ENCODE measurements at regions not wholly inside any gene's neighbourhood (a gene's known extent, or its start where the extent isn't known, plus 50 kb on each side); places are given as distances from the start of the nearest gene placed in this dataset.
"Not testable (repeated sequence)": the region's sequence is repeated elsewhere in the genome, so short reads cannot be mapped to it uniquely, and the experiment has no call there.

DNA sequence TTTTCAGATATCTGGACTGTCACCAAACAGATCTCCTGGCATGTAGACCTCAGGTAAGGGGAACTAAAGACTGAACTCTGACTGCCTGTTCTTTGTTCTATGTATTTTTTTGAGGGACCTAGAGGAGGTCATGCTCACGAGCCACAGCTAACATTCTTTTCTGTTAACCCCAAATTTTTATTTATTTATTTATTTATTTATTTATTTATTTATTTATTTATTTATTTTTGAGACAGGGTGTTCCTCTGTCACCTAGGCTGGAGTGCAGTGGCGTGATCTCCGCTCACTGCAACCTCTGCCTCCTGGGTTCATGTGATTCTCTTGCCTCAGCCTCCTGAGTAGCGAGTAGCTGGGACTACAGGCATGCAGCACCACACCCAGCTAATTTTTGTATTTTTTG, 562.0 kb downstream of the NLGN4X start:
- TF ChIP-seq, protein P1, sequence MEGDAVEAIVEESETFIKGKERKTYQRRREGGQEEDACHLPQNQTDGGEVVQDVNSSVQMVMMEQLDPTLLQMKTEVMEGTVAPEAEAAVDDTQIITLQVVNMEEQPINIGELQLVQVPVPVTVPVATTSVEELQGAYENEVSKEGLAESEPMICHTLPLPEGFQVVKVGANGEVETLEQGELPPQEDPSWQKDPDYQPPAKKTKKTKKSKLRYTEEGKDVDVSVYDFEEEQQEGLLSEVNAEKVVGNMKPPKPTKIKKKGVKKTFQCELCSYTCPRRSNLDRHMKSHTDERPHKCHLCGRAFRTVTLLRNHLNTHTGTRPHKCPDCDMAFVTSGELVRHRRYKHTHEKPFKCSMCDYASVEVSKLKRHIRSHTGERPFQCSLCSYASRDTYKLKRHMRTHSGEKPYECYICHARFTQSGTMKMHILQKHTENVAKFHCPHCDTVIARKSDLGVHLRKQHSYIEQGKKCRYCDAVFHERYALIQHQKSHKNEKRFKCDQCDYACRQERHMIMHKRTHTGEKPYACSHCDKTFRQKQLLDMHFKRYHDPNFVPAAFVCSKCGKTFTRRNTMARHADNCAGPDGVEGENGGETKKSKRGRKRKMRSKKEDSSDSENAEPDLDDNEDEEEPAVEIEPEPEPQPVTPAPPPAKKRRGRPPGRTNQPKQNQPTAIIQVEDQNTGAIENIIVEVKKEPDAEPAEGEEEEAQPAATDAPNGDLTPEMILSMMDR (conservative IDR thresholded peaks at IDR 0.05; ENCODE audit: low read depth in 2 of 2): not testable (repeated sequence)
- not testable (repeated sequence) for TF ChIP-seq EZH2 (IDR thresholded peaks at IDR 0.05; ENCODE audit: low read depth, unreplicated experiment); NANOG (IDR thresholded peaks at IDR 0.05; ENCODE audit: borderline replicate concordance); POLR2AphosphoS5 (IDR thresholded peaks at IDR 0.05; ENCODE audit: low read depth); JUNB (IDR thresholded peaks at IDR 0.05; ENCODE audit: unreplicated experiment); EZH2phosphoT487 (IDR thresholded peaks at IDR 0.05; ENCODE audit: unreplicated experiment); STAT1 (IDR thresholded peaks at IDR 0.05; ENCODE audit: unreplicated experiment); CREB1 (CRISPR knock-in tag; IDR thresholded peaks at IDR 0.05; ENCODE audit: low read depth); ZNF114 (CRISPR knock-in tag; IDR thresholded peaks at IDR 0.05); ZNF331 (CRISPR knock-in tag; IDR thresholded peaks at IDR 0.05; ENCODE audit: low read depth)
- TF ChIP-seq, protein P2, sequence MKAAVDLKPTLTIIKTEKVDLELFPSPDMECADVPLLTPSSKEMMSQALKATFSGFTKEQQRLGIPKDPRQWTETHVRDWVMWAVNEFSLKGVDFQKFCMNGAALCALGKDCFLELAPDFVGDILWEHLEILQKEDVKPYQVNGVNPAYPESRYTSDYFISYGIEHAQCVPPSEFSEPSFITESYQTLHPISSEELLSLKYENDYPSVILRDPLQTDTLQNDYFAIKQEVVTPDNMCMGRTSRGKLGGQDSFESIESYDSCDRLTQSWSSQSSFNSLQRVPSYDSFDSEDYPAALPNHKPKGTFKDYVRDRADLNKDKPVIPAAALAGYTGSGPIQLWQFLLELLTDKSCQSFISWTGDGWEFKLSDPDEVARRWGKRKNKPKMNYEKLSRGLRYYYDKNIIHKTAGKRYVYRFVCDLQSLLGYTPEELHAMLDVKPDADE (IDR thresholded peaks at IDR 0.05): not testable (repeated sequence)
- TF ChIP-seq, protein P3, sequence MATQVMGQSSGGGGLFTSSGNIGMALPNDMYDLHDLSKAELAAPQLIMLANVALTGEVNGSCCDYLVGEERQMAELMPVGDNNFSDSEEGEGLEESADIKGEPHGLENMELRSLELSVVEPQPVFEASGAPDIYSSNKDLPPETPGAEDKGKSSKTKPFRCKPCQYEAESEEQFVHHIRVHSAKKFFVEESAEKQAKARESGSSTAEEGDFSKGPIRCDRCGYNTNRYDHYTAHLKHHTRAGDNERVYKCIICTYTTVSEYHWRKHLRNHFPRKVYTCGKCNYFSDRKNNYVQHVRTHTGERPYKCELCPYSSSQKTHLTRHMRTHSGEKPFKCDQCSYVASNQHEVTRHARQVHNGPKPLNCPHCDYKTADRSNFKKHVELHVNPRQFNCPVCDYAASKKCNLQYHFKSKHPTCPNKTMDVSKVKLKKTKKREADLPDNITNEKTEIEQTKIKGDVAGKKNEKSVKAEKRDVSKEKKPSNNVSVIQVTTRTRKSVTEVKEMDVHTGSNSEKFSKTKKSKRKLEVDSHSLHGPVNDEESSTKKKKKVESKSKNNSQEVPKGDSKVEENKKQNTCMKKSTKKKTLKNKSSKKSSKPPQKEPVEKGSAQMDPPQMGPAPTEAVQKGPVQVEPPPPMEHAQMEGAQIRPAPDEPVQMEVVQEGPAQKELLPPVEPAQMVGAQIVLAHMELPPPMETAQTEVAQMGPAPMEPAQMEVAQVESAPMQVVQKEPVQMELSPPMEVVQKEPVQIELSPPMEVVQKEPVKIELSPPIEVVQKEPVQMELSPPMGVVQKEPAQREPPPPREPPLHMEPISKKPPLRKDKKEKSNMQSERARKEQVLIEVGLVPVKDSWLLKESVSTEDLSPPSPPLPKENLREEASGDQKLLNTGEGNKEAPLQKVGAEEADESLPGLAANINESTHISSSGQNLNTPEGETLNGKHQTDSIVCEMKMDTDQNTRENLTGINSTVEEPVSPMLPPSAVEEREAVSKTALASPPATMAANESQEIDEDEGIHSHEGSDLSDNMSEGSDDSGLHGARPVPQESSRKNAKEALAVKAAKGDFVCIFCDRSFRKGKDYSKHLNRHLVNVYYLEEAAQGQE (IDR thresholded peaks at IDR 0.05; ENCODE audit: unreplicated experiment): not testable (repeated sequence)
- TF ChIP-seq, protein P4, sequence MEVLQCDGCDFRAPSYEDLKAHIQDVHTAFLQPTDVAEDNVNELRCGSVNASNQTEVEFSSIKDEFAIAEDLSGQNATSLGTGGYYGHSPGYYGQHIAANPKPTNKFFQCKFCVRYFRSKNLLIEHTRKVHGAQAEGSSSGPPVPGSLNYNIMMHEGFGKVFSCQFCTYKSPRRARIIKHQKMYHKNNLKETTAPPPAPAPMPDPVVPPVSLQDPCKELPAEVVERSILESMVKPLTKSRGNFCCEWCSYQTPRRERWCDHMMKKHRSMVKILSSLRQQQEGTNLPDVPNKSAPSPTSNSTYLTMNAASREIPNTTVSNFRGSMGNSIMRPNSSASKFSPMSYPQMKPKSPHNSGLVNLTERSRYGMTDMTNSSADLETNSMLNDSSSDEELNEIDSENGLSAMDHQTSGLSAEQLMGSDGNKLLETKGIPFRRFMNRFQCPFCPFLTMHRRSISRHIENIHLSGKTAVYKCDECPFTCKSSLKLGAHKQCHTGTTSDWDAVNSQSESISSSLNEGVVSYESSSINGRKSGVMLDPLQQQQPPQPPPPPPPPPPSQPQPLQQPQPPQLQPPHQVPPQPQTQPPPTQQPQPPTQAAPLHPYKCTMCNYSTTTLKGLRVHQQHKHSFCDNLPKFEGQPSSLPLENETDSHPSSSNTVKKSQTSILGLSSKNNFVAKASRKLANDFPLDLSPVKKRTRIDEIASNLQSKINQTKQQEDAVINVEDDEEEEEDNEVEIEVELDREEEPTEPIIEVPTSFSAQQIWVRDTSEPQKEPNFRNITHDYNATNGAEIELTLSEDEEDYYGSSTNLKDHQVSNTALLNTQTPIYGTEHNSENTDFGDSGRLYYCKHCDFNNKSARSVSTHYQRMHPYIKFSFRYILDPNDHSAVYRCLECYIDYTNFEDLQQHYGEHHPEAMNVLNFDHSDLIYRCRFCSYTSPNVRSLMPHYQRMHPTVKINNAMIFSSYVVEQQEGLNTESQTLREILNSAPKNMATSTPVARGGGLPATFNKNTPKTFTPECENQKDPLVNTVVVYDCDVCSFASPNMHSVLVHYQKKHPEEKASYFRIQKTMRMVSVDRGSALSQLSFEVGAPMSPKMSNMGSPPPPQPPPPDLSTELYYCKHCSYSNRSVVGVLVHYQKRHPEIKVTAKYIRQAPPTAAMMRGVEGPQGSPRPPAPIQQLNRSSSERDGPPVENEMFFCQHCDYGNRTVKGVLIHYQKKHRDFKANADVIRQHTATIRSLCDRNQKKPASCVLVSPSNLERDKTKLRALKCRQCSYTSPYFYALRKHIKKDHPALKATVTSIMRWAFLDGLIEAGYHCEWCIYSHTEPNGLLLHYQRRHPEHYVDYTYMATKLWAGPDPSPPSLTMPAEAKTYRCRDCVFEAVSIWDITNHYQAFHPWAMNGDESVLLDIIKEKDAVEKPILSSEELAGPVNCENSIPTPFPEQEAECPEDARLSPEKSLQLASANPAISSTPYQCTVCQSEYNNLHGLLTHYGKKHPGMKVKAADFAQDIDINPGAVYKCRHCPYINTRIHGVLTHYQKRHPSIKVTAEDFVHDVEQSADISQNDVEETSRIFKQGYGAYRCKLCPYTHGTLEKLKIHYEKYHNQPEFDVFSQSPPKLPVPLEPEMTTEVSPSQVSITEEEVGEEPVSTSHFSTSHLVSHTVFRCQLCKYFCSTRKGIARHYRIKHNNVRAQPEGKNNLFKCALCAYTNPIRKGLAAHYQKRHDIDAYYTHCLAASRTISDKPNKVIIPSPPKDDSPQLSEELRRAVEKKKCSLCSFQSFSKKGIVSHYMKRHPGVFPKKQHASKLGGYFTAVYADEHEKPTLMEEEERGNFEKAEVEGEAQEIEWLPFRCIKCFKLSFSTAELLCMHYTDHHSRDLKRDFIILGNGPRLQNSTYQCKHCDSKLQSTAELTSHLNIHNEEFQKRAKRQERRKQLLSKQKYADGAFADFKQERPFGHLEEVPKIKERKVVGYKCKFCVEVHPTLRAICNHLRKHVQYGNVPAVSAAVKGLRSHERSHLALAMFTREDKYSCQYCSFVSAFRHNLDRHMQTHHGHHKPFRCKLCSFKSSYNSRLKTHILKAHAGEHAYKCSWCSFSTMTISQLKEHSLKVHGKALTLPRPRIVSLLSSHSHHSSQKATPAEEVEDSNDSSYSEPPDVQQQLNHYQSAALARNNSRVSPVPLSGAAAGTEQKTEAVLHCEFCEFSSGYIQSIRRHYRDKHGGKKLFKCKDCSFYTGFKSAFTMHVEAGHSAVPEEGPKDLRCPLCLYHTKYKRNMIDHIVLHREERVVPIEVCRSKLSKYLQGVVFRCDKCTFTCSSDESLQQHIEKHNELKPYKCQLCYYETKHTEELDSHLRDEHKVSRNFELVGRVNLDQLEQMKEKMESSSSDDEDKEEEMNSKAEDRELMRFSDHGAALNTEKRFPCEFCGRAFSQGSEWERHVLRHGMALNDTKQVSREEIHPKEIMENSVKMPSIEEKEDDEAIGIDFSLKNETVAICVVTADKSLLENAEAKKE (CRISPR knock-in tag; IDR thresholded peaks at IDR 0.05): not testable (repeated sequence)
